ENCODE measurements at regions not wholly inside any gene's neighbourhood (a gene's known extent, or its start where the extent isn't known, plus 50 kb on each side); places are given as distances from the start of the nearest gene placed in this dataset.
"Not testable (repeated sequence)": the region's sequence is repeated elsewhere in the genome, so short reads cannot be mapped to it uniquely, and the experiment has no call there.

GRCh38 chr10:2891073-2891769, 176.1 kb upstream of the PFKP start:
- DNase-seq (ENCODE audit: low read depth) = no peak

GRCh38 chr10:2890093-2890492, 177.3 kb upstream of the PFKP start:
- no peak for DNase-seq (ENCODE audit: low read depth)

- DNase-seq (ENCODE audit: low read depth) = no peak
These were observed 178.8 kb upstream of the PFKP start for GRCh38 chr10:2888403-2889004.

DNA sequence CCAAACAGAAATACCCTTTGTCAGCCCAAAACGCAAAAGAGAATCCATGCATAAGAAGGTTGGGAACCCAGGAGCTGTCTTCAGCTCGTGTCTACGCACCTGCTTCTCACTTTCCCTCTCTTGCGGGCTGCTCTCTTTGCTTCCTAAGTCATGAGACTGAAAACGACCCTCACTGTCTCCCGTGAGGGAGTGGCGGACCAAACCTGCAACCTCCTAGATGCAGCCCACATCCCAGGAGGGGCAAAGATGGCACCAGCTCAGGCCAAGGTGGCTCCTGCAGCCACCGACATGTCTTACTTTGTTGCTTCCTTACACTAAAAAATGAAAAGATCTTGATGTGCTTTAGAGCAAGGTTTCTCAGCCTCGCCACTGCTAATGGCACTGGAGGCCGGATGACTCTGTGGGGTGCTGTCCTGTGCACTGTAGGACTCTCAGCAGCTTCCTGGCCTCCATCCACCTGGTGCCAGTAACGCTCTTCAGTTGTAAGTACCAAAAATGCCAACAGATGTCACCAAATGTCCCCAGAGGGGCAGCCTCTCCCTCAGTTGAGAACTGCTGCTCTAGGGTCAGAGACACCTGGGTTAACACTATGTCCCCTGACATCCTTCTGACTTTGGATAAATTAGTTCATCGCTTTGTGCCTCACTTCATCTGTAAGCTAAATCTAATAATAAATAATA, 179.8 kb upstream of the PFKP start:
- DNase-seq (ENCODE audit: low read depth) = no peak

DNA sequence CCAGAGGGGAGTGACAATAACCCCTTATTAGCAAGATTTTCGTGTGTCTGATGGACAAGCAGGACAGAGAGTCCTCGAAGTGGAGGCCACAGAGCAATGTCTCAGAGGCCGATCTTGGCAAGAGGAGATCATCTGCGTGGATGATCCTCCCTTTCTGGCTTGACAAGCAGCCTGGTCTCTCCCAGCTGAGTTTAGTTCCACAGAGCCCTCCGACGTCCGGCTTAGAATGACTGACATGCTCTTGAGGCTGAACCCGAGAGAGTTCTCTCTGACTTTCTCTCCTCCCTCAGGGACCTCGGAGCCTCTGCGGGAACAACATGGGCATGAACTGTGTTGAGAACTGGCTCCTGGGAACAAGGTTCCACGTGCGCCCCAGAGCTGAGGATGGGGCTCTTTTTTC, 180.7 kb upstream of the PFKP start:
- DNase-seq (ENCODE audit: low read depth) = no peak

DNA sequence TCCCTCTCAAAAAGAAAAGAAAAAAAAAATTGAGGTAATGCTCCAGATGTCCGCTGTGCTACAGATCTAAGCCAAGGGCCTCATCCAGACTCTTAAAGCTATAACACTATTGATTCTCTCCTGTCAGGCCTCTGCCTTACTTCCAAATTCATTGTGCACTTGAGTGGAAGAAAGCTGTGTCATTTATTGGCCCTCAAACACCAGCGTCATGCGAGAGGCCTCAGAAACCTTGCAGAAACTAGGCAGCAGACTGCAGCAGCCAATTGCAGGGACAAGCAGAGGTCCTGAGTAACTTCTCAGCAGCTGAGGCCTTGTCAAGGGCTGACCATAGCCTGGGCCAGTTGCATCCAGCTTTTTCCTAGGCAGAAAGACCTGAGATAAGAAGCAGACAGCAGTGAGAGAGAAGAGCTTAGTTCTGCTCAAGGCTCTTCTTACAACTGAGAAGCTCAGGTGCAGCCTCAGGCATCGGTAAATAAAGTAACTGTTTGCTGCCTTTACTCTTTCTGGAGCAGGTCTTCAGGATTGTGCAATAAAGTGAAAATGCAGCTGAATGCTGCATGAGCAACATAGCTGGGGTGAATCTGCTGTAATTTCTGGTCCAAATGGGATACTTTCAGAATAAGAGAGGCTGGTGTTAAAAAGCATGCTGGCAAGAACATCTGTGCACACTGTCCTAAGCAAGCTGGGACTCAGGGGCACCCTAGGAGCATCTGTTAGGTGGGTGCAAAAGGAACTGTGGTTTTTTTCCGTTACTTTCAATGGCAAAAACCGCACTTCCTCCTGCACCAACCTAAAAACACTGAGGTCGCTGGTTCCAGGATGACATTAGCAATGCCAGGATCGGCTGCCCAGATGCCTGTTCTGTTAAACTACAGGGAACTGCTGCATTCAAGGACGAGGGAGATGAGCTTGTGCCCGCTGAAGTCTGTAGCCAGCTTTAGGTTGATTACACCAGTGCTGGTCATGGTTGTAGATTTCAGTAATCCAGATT, 181.8 kb upstream of the PFKP start:
- no peak for DNase-seq (ENCODE audit: low read depth)

DNA sequence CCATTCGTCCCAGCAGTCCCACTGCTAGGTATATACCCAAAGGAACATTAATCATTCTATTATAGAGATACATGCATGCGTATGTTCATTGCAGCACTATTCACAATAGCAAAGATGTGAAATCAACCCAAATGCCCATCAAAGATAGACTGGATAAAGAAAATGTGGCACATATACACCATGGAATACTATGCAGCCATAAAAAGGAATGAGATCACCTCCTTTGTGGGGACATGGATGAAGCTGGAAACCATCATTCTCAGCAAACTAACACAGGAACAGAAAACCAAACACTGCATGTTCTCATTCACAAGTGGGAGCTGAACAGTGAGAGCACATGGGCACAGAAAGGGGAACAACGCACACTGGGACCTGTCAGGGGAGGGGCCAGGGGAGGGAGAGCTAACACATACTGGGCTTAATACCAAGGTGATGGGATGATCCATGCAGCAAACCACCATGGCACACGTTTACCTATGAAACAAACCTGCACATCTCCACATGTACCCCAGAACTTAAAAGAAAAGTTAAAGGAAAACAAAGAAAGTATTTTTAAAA, 183.3 kb upstream of the PFKP start:
- not testable (repeated sequence) for DNase-seq (ENCODE audit: low read depth)

- no peak for DNase-seq (ENCODE audit: low read depth)
These were observed 184.1 kb upstream of the PFKP start for GRCh38 chr10:2883238-2883637.

GRCh38 chr10:2882628-2883027, 184.7 kb upstream of the PFKP start:
- no peak for DNase-seq (ENCODE audit: low read depth)

GRCh38 chr10:2881720-2882620, 185.4 kb upstream of the PFKP start:
- DNase-seq (ENCODE audit: low read depth) = no peak

DNA sequence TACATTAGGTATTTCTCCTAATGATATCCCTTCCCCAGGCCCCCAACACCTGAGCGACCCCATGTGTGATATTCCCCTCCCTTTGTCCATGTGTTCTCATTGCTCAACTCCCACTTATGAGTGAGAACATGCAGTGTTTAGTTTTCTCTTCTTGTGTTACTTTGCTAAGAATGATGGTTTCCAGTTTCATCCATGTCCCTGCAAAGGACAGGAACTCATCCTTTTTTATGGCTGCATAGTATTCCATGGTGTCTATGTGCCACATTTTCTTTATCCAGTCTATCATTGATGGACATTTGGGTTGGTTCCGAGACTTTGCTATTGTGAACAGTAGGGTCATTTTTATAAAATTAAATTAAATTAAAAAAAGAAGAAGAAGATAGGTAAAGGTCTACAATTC, 187.3 kb upstream of the PFKP start:
- DNase-seq (ENCODE audit: low read depth) = not testable (repeated sequence)

- DNase-seq (ENCODE audit: low read depth) = no peak
These were observed 188.5 kb upstream of the PFKP start for GRCh38 chr10:2878818-2879217.

GRCh38 chr10:2876032-2876431, 191.3 kb upstream of the PFKP start:
- DNase-seq (ENCODE audit: low read depth) = no peak

GRCh38 chr10:2874963-2875362, 192.4 kb upstream of the PFKP start:
- DNase-seq (ENCODE audit: low read depth) = no peak

- no peak for DNase-seq (ENCODE audit: low read depth)
These were observed 193.6 kb upstream of the PFKP start for GRCh38 chr10:2873769-2874168.

- DNase-seq (ENCODE audit: low read depth) = no peak
These were observed 195.6 kb upstream of the PFKP start for GRCh38 chr10:2871673-2872219.

- no peak for DNase-seq (ENCODE audit: low read depth)
These were observed 196.7 kb upstream of the PFKP start for GRCh38 chr10:2870654-2871053.

DNA sequence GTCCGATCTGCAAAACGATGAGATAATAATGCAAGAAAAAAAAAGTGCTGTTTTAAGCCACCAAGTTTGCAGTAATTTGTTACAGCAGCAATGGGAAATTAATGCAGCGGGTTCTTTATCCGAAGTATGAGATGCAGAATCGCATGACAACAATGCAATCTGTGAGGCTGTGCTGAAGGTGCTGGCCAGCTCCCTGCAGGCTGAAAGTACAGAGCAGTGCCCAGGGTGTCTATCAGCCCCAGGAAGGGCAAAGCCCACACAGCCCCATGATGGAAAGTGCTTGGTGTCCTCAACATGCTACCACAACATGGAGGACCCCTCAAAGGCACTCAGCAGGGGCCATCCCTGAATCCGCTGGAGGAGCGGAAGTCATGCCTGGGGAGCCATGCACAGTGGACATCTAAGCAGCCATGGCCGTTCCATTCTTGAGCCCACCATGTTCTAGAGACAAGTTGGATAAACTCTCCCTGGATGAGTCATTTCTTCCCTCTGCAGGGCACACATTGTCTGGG, 199.5 kb upstream of the PFKP start:
- DNase-seq (ENCODE audit: low read depth) = no peak

- DNase-seq (ENCODE audit: low read depth) = no peak
These were observed 200.8 kb upstream of the PFKP start for GRCh38 chr10:2866569-2866968.

DNA sequence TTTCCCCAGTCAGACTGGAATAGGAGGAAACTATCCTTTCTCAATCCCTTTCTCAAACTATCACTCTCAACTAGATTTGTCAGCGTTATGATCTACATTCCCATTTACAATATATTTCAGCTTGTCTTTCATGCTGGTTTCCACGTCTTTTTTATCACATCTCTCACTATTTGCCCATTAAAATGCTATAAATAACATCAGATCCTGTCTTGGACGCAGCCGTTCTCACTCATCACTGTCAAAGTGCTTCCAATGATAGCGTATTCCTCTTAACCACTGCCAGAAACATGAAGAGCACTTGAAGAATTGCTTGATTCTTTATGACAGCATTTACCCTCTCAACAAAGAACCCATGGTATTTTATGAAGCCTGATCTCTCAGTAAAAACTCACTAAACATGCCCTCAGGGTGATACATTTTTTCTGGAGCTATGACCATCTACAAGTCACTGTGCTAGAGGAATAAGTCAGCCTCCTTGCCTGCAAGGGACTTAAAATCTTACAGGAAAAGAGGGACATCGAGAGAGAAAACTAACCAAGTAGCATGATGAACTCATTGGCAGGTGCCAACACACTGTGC, 205.6 kb upstream of the PFKP start:
- no peak for DNase-seq (ENCODE audit: low read depth)
